ENCODE measurements at regions not wholly inside any gene's neighbourhood (a gene's known extent, or its start where the extent isn't known, plus 50 kb on each side); places are given as distances from the start of the nearest gene placed in this dataset.

- Histone ChIP-seq H3K4me1 (ENCODE audit: insufficient read depth, low read length) (no peaks in the 10 kb centered on the region), H3K27me3 (ENCODE audit: control insufficient read depth in 1 of 2, insufficient read depth in 2 of 2, low read length in 2 of 2) (no peaks in the 10 kb centered on the region), H3K27ac (ENCODE audit: low read depth in 1 of 2, low read length in 2 of 2) (no peak overlapping the region), H3K9me3 (ENCODE audit: control insufficient read depth in 1 of 2, insufficient read depth in 1 of 2, low read length in 2 of 2) (no peaks in the 10 kb centered on the region), H3K4me3 (ENCODE audit: low read length) (no peak overlapping the region), H3K36me3 (ENCODE audit: insufficient read depth, low read length) (no peaks in the 10 kb centered on the region)
- ChIA-PET CTCF (no interaction called here), POLR2A (no interaction called here)
- Mint-ChIP-seq H3K4me1 (ENCODE audit: low read depth) (no peaks in the 10 kb centered on the region), H3K4me3 (no peak overlapping the region), H3K36me3 (ENCODE audit: low read depth) (no peaks in the 10 kb centered on the region), H3K9me3 (no peaks in the 10 kb centered on the region), H3K27ac (no peak overlapping the region), H3K27me3 (peaks cover 3% of the 10 kb centered on the region)
- no peak for ATAC-seq (ENCODE audit: poor library complexity)
- intact Hi-C loops (cut with DNase I, micrococcal nuclease): no loop called here
- TF ChIP-seq CTCF (IDR thresholded peaks at IDR 0.05): no peak
- no peak for DNase-seq
These were observed 100.3 kb upstream of the TFPI start for GRCh38 chr2:187654535-187654934.

DNA sequence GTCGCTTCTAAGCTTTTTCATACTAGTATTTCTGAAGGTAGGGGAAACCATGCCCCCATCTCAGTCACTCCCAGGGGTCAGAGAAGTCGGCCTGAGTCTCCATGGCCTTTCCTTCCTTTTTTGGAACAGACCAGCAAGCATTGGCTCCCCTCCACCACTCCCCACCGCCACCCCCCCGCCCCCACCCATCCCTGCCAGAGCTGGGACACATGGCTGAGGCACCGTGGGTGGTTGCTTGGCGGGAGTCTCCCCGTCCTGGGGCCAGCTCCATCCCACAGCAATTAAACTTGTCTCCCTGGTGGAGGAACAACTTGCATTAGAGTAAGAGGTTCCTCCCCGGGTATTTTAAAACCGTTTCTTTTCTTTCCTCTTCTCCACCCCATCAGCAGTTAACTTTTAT is 100.8 kb upstream of the TFPI start:
- H3K27me3 Mint-ChIP-seq: peaks cover 3% of the 10 kb centered on the region
- no peaks in the 10 kb centered on the region for H3K36me3 Mint-ChIP-seq (ENCODE audit: low read depth)
- Histone ChIP-seq H3K4me3 (ENCODE audit: low read length) (no peak overlapping the region), H3K4me1 (ENCODE audit: insufficient read depth, low read length) (no peaks in the 10 kb centered on the region), H3K27me3 (ENCODE audit: control insufficient read depth in 1 of 2, insufficient read depth in 2 of 2, low read length in 2 of 2) (no peaks in the 10 kb centered on the region), H3K36me3 (ENCODE audit: insufficient read depth, low read length) (no peaks in the 10 kb centered on the region), H3K27ac (ENCODE audit: low read depth in 1 of 2, low read length in 2 of 2) (no peak overlapping the region), H3K9me3 (ENCODE audit: control insufficient read depth in 1 of 2, insufficient read depth in 1 of 2, low read length in 2 of 2) (no peaks in the 10 kb centered on the region)
- ChIA-PET POLR2A (no interaction called here), CTCF (no interaction called here)
- H3K27ac Mint-ChIP-seq: no peak overlapping the region
- ATAC-seq (ENCODE audit: poor library complexity) (no peak), DNase-seq (no peak)
- no peak for TF ChIP-seq CTCF (IDR thresholded peaks at IDR 0.05)
- no peaks in the 10 kb centered on the region for H3K9me3 Mint-ChIP-seq
- no peak overlapping the region for H3K4me3 Mint-ChIP-seq
- intact Hi-C loops (cut with DNase I, micrococcal nuclease): no loop called here
- H3K4me1 Mint-ChIP-seq (ENCODE audit: low read depth): no peaks in the 10 kb centered on the region

GRCh38 chr2:187656123-187656522 is 101.9 kb upstream of the TFPI start:
- Mint-ChIP-seq H3K36me3 (ENCODE audit: low read depth) (no peaks in the 10 kb centered on the region), H3K9me3 (peaks cover 2% of the 10 kb centered on the region), H3K27ac (no peak overlapping the region), H3K27me3 (peaks cover 3% of the 10 kb centered on the region), H3K4me1 (ENCODE audit: low read depth) (no peaks in the 10 kb centered on the region), H3K4me3 (no peak overlapping the region)
- Histone ChIP-seq H3K4me3 (ENCODE audit: low read length) (no peak overlapping the region), H3K27ac (ENCODE audit: low read depth in 1 of 2, low read length in 2 of 2) (no peak overlapping the region), H3K27me3 (ENCODE audit: control insufficient read depth in 1 of 2, insufficient read depth in 2 of 2, low read length in 2 of 2) (no peaks in the 10 kb centered on the region), H3K9me3 (ENCODE audit: control insufficient read depth in 1 of 2, insufficient read depth in 1 of 2, low read length in 2 of 2) (no peaks in the 10 kb centered on the region), H3K4me1 (ENCODE audit: insufficient read depth, low read length) (no peaks in the 10 kb centered on the region), H3K36me3 (ENCODE audit: insufficient read depth, low read length) (no peaks in the 10 kb centered on the region)
- TF ChIP-seq CTCF (IDR thresholded peaks at IDR 0.05): no peak
- ATAC-seq (ENCODE audit: poor library complexity): no peak
- intact Hi-C loops (cut with DNase I, micrococcal nuclease): no loop called here
- POLR2A ChIA-PET: no interaction called here
- no peak for DNase-seq
- CTCF ChIA-PET: no interaction called here

Measured in CD4-positive, alpha-beta T cell (primary cell).